GM18505 (cell line): ENCODE measurements at regions not wholly inside any gene's neighbourhood (a gene's known extent, or its start where the extent isn't known, plus 50 kb on each side); places are given as distances from the start of the nearest gene placed in this dataset.

Experiments
- ATAC-seq: cut with Tn5 transposase; IDR thresholded peaks from one replicate; pipeline ENCODE4 v1.9.1; 2021; ENCODE audit not compliant: unreplicated experiment
- POLR2A ChIP-seq: IDR thresholded peaks from 4 replicates; pipeline ENCODE4 v1.6.1; 2011; ENCODE audit warnings: borderline replicate concordance; ENCODE audit not compliant: insufficient read depth, insufficient read length; ENCODE audit errors: extremely low read depth

DNA sequence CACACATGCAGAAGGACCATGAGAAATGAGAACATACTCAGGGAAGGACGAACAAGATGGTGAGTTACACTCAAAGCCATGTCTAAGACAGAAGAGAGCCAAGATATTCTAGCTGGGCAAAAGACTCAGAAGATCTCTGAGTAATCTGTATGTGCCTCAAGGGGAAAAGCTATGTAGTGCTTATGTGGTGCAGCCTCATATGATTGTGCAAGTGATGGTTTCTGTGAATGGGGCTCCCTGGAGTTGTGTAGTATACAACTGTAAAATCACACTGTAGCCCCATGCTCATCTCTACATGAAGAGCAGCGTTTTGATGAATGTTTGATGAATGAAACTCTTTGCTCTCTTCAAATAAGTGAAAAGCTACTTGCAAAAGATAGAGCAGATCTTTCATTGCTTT lies 57.5 kb downstream of the OSR1 start:
- ATAC-seq: no peak
- no peak for TF ChIP-seq POLR2A

DNA sequence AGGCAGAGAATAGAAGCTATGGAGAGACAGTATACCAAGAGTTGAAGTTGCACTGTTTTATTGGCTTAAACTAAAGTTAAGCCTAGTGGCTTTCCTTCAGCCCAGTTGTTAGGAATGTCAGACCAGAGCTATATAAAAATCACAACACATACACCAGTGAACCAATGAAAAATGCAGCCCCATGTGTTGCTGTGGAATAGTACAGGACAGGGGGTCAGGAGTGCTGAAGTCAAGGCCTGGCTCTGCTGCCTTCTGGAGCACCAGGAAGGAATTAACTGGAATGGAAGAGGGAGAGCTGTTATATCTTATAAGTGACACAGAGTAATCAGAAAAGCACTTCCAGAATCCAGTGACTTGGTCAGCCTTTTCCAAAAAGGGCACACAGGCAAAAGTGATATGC lies 58.9 kb downstream of the OSR1 start:
- ATAC-seq: no peak
- no peak for TF ChIP-seq POLR2A

- ATAC-seq: no peak
- no peak for TF ChIP-seq POLR2A
Observed at GRCh38 chr2:19299032-19299431, 59.4 kb downstream of the OSR1 start.

- ATAC-seq: no peak
- TF ChIP-seq POLR2A: no peak
Observed at GRCh38 chr2:19297716-19298115, 60.7 kb downstream of the OSR1 start.

GRCh38 chr2:19295998-19296502 lies 62.4 kb downstream of the OSR1 start:
- no peak for ATAC-seq
- TF ChIP-seq POLR2A: no peak

GRCh38 chr2:19292007-19292406 lies 66.4 kb downstream of the OSR1 start:
- TF ChIP-seq POLR2A: no peak
- no peak for ATAC-seq

- ATAC-seq: no peak
- TF ChIP-seq POLR2A: no peak
Observed at GRCh38 chr2:19288291-19288690, 70.1 kb downstream of the OSR1 start.

DNA sequence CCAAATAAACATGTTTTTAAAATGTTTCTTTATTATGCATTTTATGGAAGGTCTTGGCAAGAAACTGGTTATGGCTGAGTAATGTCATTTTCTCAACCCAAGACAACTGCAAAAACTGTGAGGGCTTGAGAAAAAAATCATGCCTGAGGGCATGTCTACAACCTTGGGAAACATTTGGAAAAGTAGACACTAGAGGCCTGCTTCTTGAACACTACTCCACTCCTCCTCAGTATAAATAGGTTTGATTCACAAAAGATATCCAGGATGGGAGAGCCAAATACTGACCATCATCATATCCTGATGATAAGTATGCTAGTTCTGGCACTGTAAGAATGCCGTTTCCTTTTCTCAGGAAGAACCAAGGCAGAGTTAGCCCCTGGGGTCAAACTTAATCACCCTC lies 71.1 kb downstream of the OSR1 start:
- no peak for ATAC-seq
- TF ChIP-seq POLR2A: no peak

- no peak for TF ChIP-seq POLR2A
- no peak for ATAC-seq
Observed at GRCh38 chr2:19282305-19282704, 76.1 kb downstream of the OSR1 start.

DNA sequence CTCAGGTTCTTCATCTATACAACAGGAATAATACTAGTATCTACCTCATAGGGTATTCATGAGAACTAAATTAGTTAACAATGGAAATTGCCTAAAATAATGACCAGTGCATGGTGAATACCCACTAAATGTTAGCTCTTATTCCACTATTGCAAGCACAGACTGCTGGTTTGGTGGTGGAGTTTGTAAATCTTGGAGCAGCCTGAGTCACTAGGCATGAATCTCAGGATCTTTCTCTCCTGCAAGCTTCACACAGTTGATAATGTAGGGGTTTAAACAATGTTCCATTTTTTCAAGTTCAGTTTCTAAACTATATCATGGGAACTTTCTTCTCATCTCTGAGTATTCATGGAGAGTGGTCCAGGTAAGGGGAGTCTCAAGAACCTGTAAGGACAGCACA lies 84.0 kb downstream of the OSR1 start:
- no peak for TF ChIP-seq POLR2A
- ATAC-seq: no peak

GRCh38 chr2:19272941-19273470 lies 85.4 kb downstream of the OSR1 start:
- no peak for ATAC-seq
- no peak for TF ChIP-seq POLR2A

DNA sequence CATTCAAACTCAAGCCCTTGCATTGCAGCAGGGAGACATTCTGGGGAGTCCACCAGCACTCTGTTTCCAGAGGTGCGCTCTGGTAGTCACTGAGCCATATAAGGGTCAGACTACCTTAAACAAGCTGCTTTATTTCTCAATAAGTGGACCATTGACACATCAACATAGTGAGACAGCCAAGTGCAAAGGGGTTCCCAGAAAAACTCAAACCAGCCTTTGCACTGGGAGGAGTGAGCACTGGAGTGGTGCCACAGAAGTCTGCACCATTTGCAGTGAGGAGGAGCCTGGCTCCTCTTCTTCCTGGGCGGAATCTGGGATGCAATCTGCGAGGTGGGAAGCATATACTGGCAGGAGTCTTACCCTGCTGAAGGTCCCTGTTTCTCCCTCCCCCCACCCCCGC lies 86.4 kb downstream of the OSR1 start:
- ATAC-seq: no peak
- no peak for TF ChIP-seq POLR2A

DNA sequence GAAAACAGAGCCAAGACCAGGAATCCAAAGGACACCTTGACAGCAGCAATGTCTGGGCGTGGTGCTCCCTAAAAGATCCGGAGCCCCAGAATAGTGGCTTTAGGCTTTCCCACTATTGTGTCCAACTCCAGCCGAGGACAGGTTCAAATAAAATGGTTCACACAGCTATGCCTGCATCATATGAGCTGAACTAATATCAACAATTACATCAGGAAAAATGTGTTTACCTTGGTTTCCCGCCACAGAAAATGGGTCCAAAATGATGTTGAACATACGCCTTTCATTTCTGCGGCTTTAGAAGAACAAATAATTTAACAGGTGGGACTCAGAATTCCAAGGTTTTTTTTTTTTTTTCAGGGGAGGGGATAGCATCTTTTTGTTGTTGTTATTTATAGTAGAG lies 93.6 kb downstream of the OSR1 start:
- no peak for TF ChIP-seq POLR2A
- no peak for ATAC-seq

DNA sequence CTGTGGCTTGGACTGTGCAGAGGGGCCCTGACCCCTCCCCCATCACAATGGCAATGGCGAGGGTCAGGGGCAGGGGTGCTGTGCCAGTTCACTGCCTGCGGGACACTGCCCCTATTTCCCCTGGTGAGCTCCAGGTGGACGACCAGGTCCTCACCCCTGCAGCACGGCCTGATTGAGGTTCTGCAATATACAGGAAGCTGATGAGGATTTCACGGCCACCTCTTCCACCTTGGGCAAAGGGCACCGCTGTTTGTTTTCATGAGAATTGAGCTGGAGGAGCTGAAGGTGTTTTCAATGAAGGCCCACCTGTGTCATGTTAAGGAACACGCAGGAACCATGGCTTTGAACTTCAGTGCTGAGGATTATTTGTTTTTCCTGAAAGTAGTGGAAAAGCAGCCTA lies 96.3 kb downstream of the OSR1 start:
- no peak for ATAC-seq
- TF ChIP-seq POLR2A: no peak

DNA sequence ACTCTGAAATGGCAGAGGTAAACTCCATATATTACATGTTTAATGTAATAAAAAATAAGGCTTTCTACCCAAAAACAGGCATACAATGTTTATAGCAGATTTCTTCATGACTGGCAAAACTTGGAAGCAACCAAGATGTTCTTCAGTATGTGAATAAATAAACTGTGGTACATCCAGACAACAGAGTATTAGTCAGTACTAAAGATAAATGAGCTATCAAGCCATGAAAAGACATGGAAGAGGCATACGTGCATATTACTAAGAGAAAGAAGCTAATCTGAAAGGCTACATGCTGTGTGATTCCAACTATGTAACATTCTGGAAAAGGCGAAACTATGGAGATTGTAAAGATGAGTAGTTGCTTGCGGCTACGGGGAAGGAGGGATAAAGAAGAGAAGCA lies 97.4 kb downstream of the OSR1 start:
- no peak for TF ChIP-seq POLR2A

More for the DNA sequence above, 97.4 kb downstream of the OSR1 start:
- no peak for ATAC-seq
